K562 (cell line): ENCODE measurements at regions not wholly inside any gene's neighbourhood (a gene's known extent, or its start where the extent isn't known, plus 50 kb on each side); places are given as distances from the start of the nearest gene placed in this dataset.

Source experiments
- ATAC-seq: fragments of 200-7000 bp; cut with Tn5 transposase; 3 replicates; pipeline ENCODE4 v1.9.1; 2020; ENCODE audit warnings: moderate library complexity
- BruUV-seq: library from RNA; stranded (reverse); fragments of 400-500 nt; replicated peaks from 2 replicates; lab custom pipeline; 2021; lab: Mats Ljungman, UMichigan
- CTCF ChIA-PET: fragments of 300-600 bp; formaldehyde crosslinking; extraction: SDS; loops from one replicate; lab custom pipeline; 2021; ENCODE audit warnings: low intra/inter-chr PET ratio; lab: Yijun Ruan, JAX
- POLR2A ChIA-PET: fragments of 300-600, 350-650 bp; sonication (Branson Sonifier 250); formaldehyde crosslinking; extraction: SDS; loops from one replicate; lab custom pipeline; 2021; ENCODE audit warnings: antibody characterized with exemption, inconsistent platforms; lab: Yijun Ruan, JAX
- DNase-seq, 4 experiments: peaks; one replicate each; pipeline versions ENCODE4 v3.0.0 to v3.0.0-alpha.2; 2011 to 2018; ENCODE audit warnings: low spot score in 3 of 4, mixed read lengths in 3 of 4; ENCODE audit errors: extremely low read depth in 1 of 4
- FAIRE-seq: peaks from 2 replicates; lab custom pipeline; 2011; peaks lifted over from hg19 to GRCh38; lab: Jason Lieb, UNC
- H2AFZ ChIP-seq: 2 replicates; pipeline ENCODE4 v1.6.0; 2011; ENCODE audit warnings: low read depth, low read length, control low read depth, inconsistent platforms
- H3K27ac ChIP-seq: fragments of 200-600 bp; 3 replicates; pipeline ENCODE4 v1.8.0; 2011; ENCODE audit warnings: low read depth, mild to moderate bottlenecking, control low read depth, inconsistent platforms, low read length, moderate library complexity, mixed read lengths; ENCODE audit errors: extremely low read depth
- H3K27me3 ChIP-seq, 2 experiments: fragments of 300-600 bp in 1 of 2; 2 replicates in 1 of 2; 3 replicates in 1 of 2; pipeline versions ENCODE4 v1.6.0 to v1.8.0; 2011; ENCODE audit warnings: inconsistent platforms in 2 of 2, low read length in 2 of 2, mild to moderate bottlenecking in 1 of 2, mixed read lengths in 1 of 2, moderate library complexity in 1 of 2; ENCODE audit not compliant: control insufficient read depth in 2 of 2, insufficient read depth in 2 of 2
- H3K36me3 ChIP-seq: fragments of 300-600 bp; 3 replicates; pipeline ENCODE4 v1.8.0; 2011; ENCODE audit warnings: mild to moderate bottlenecking, low read length, inconsistent platforms; ENCODE audit not compliant: control insufficient read depth, insufficient read depth
- H3K4me1 ChIP-seq, 2 experiments: fragments of 200-600 bp in 1 of 2; replicated peaks in 1 of 2; 2 replicates in 1 of 2; 3 replicates in 1 of 2; pipeline versions ENCODE4 v1.5.1 to v1.8.0; 2011; ENCODE audit warnings: inconsistent platforms in 2 of 2, low read length in 2 of 2, mild to moderate bottlenecking in 1 of 2, mixed read lengths in 1 of 2, moderate library complexity in 1 of 2; ENCODE audit not compliant: control insufficient read depth in 2 of 2, insufficient read depth in 2 of 2
- H3K4me2 ChIP-seq: 2 replicates; pipeline ENCODE4 v1.6.1; 2011; ENCODE audit warnings: low read length, control low read depth, inconsistent platforms, mixed read lengths; ENCODE audit not compliant: insufficient read depth
- H3K4me3 ChIP-seq: fragments of 200-600 bp; sonication (generic), shearing (Covaris generic); 2 replicates; pipeline ENCODE4 v1.5.1; 2016; ENCODE audit warnings: control low read depth, inconsistent platforms
- H3K79me2 ChIP-seq: fragments of 200-600 bp; 3 replicates; pipeline ENCODE4 v1.8.0; 2011; ENCODE audit warnings: low read length, inconsistent platforms; ENCODE audit not compliant: control insufficient read depth, insufficient read depth
- H3K9ac ChIP-seq, 2 experiments: 2 replicates each; pipeline versions ENCODE4 v1.6.0 to v1.6.1; 2011; ENCODE audit warnings: low read depth in 2 of 2, low read length in 2 of 2, control low read depth in 1 of 2, inconsistent platforms in 1 of 2, mild to moderate bottlenecking in 1 of 2, mixed read lengths in 1 of 2; ENCODE audit not compliant: insufficient read depth in 1 of 2
- H3K9me1 ChIP-seq: one replicate; pipeline ENCODE4 v1.6.0; 2011; ENCODE audit warnings: inconsistent platforms, mild to moderate bottlenecking, low read length, moderate library complexity; ENCODE audit not compliant: control insufficient read depth, insufficient read depth
- H3K9me3 ChIP-seq: replicated peaks from 2 replicates; pipeline ENCODE4 v1.5.1; 2011; ENCODE audit warnings: low read depth, low read length, inconsistent platforms; ENCODE audit not compliant: control insufficient read depth, insufficient read depth
- H4K20me1 ChIP-seq: replicated peaks from 2 replicates; pipeline ENCODE4 v1.6.1; 2011; ENCODE audit warnings: low read length, inconsistent platforms, mixed read lengths; ENCODE audit not compliant: control insufficient read depth, insufficient read depth
- EP400 ChIP-seq: fragments of 450-650 bp; IDR thresholded peaks from 2 replicates; pipeline ENCODE4 v1.6.1; 2017; ENCODE audit warnings: antibody characterized with exemption, mild to moderate bottlenecking, moderate library complexity
- HMGN3 ChIP-seq: IDR thresholded peaks from 2 replicates; pipeline ENCODE4 v1.6.1; 2011; ENCODE audit warnings: borderline replicate concordance, low read depth, mild to moderate bottlenecking, mixed read lengths, low read length; ENCODE audit not compliant: insufficient read length; ENCODE audit errors: extremely low read depth
- KAT8 ChIP-seq: fragments of 450-650 bp; IDR thresholded peaks from 2 replicates; pipeline ENCODE4 v1.6.1; 2016; ENCODE audit warnings: low read depth, mild to moderate bottlenecking
- KDM4B ChIP-seq, 2 experiments: fragments of 450-650 bp in 1 of 2; sonication (generic) in 1 of 2; IDR thresholded peaks; 2 replicates each; pipeline ENCODE4 v1.6.1; 2016 to 2017; ENCODE audit warnings: borderline replicate concordance in 2 of 2, antibody characterized with exemption in 1 of 2, low read depth in 1 of 2, mild to moderate bottlenecking in 1 of 2
- MTA2 ChIP-seq: fragments of 450-650 bp; IDR thresholded peaks from 2 replicates; pipeline ENCODE4 v1.6.1; 2016; ENCODE audit warnings: low read depth
- NCOA2 ChIP-seq, 2 experiments: fragments of 450-650 bp; IDR thresholded peaks; 2 replicates each; pipeline ENCODE4 v1.6.1; 2018; ENCODE audit warnings: mild to moderate bottlenecking in 2 of 2, moderate library complexity in 1 of 2; ENCODE audit not compliant: partially characterized antibody in 2 of 2
- NFATC3 ChIP-seq: fragments of 450-650 bp; IDR thresholded peaks from 2 replicates; pipeline ENCODE4 v1.6.1; 2017; ENCODE audit warnings: mild to moderate bottlenecking
- PHB2 ChIP-seq: fragments of 450-650 bp; IDR thresholded peaks from 2 replicates; pipeline ENCODE4 v1.6.1; 2017; ENCODE audit warnings: low read depth
- PHF20 ChIP-seq: fragments of 450-650 bp; IDR thresholded peaks from 2 replicates; pipeline ENCODE4 v1.6.1; 2018; ENCODE audit not compliant: partially characterized antibody
- PHF21A ChIP-seq: fragments of 450-650 bp; IDR thresholded peaks from 2 replicates; pipeline ENCODE4 v1.6.1; 2017; ENCODE audit warnings: low read depth, borderline replicate concordance
- SMARCA5 ChIP-seq: fragments of 450-650 bp; IDR thresholded peaks from 2 replicates; pipeline ENCODE4 v1.6.1; 2016
- ZFPM2 ChIP-seq: fragments of 250-450 bp; sonication (Bioruptor Pico); IDR thresholded peaks from 2 replicates; pipeline ENCODE4 v1.5.1; 2022; ENCODE audit warnings: mild to moderate bottlenecking
- WGBS: fragments of 100-300 bp; shearing (Covaris generic); methylation state at CpG from one replicate; pipeline ENCODE4 v1.1.6; 2016; ENCODE audit warnings: low coverage, mixed read lengths; ENCODE audit not compliant: insufficient coverage; ENCODE audit errors: missing lambda C conversion rate; 5-methylcytosine and 5-hydroxymethylcytosine counted together
- in situ Hi-C: fragments of 300-500 bp; cut with MboI; formaldehyde crosslinking; loops from 4 replicates; pipeline ENCODE4 v1.15.0; 2018; ENCODE audit warnings: inconsistent platforms, mixed read lengths
- intact Hi-C: fragments of 100-400 bp; cut with micrococcal nuclease; formaldehyde crosslinking; loops from 2 replicates; pipeline ENCODE4 v1.14.2; 2022
- TF ChIP-seq, protein P1 (sequence below): sonication (generic); formaldehyde crosslinking; IDR thresholded peaks from 2 replicates; pipeline ENCODE4 v1.8.0; 2022; ENCODE audit warnings: missing genetic modification reagents, mild to moderate bottlenecking, borderline replicate concordance
- TF ChIP-seq, protein P2 (sequence below): fragments of 450-650 bp; formaldehyde crosslinking; IDR thresholded peaks from 2 replicates; pipeline ENCODE4 v1.4.0; 2022; ENCODE audit warnings: missing genetic modification characterization

DNA sequence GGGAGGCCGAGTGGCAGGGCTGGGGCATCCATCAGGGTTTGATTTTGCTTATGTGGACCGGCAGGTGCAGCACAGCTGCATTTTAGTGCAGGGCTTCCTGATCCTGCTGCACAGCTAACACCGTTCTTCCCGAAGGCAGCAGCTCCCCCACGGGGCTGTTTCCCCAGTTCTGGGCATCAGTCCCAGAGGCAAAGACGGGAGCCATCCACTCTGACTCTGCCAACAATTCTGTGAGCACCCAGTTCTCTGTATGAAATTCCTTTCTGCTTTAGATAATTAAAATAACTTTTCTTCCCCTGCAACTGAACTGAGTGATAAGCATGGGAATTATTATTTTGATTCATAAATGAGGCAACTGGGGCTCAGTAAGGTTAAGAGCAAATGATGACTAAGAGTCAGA lies 262.9 kb upstream of the ATP10A start:
- H3K9ac ChIP-seq = no peak overlapping the region
- H3K4me1 ChIP-seq = no peaks in the 10 kb centered on the region
- FAIRE-seq = no peak
- no TSS peak for BruUV-seq
- no peak overlapping the region for H3K4me2 ChIP-seq
- ATAC-seq = no peak
- peaks cover 4 to 18% of the 10 kb centered on the region in 2 experiments; a peak in 2 of 5 replicates for H3K27me3 ChIP-seq
- no peaks in the 10 kb centered on the region for H3K9me3 ChIP-seq
- no peaks in the 10 kb centered on the region for H4K20me1 ChIP-seq
- DNase-seq = no peak
- ChIA-PET POLR2A (no interaction called here), CTCF (no interaction called here)
- H3K27ac ChIP-seq = no peak overlapping the region
- WGBS = under 1% methylated on average over 6 of the region's 6 CpGs
- H3K79me2 ChIP-seq = no peaks in the 10 kb centered on the region
- in situ Hi-C loops (no loop called here), intact Hi-C loops (no loop called here)
- no peaks in the 10 kb centered on the region for H3K9me1 ChIP-seq
- H2AFZ ChIP-seq = no peak overlapping the region
- no peak overlapping the region for H3K4me3 ChIP-seq
- no peaks in the 10 kb centered on the region for H3K36me3 ChIP-seq
- TF ChIP-seq EP400 (no peak), PHF21A (no peak), NFATC3 (no peak), KDM4B (IDR thresholded peaks at IDR 0.05; ENCODE audit: borderline replicate concordance in 2 of 2, low read depth in 1 of 2) (no peak), HMGN3 (no peak), MTA2 (no peak), ZFPM2 (CRISPR knock-in tag) (no peak), PHF20 (no peak), NCOA2 (IDR thresholded peaks at IDR 0.05; ENCODE audit: partially characterized antibody in 2 of 2) (no peak), KAT8 (no peak), SMARCA5 (no peak), PHB2 (no peak)
- TF ChIP-seq, protein P1, sequence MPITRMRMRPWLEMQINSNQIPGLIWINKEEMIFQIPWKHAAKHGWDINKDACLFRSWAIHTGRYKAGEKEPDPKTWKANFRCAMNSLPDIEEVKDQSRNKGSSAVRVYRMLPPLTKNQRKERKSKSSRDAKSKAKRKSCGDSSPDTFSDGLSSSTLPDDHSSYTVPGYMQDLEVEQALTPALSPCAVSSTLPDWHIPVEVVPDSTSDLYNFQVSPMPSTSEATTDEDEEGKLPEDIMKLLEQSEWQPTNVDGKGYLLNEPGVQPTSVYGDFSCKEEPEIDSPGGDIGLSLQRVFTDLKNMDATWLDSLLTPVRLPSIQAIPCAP = no peak
- TF ChIP-seq, protein P2, sequence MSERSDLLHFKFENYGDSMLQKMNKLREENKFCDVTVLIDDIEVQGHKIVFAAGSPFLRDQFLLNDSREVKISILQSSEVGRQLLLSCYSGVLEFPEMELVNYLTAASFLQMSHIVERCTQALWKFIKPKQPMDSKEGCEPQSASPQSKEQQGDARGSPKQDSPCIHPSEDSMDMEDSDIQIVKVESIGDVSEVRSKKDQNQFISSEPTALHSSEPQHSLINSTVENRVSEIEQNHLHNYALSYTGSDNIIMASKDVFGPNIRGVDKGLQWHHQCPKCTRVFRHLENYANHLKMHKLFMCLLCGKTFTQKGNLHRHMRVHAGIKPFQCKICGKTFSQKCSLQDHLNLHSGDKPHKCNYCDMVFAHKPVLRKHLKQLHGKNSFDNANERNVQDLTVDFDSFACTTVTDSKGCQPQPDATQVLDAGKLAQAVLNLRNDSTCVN (CRISPR knock-in tag) = no peak
